ENCODE measurements at regions not wholly inside any gene's neighbourhood (a gene's known extent, or its start where the extent isn't known, plus 50 kb on each side); places are given as distances from the start of the nearest gene placed in this dataset.

GRCh38 chr13:21319869-21320641, 139.0 kb downstream of the ZDHHC20 start:
- DNase-seq, result no peak

GRCh38 chr13:21320642-21321034, 138.5 kb downstream of the ZDHHC20 start:
- no peak for DNase-seq

GRCh38 chr13:21321269-21321668, 137.8 kb downstream of the ZDHHC20 start:
- DNase-seq, result no peak

- DNase-seq, result no peak
These were observed 136.7 kb downstream of the ZDHHC20 start for GRCh38 chr13:21322327-21322965.

Data from effector CD4-positive, alpha-beta T cell (primary cell).